NCI-H226 (cell line): ENCODE measurements at regions not wholly inside any gene's neighbourhood (a gene's known extent, or its start where the extent isn't known, plus 50 kb on each side); places are given as distances from the start of the nearest gene placed in this dataset.

Experiments used
- DNase-seq: peaks from one replicate; pipeline ENCODE4 v3.0.0-alpha.2; 2015

GRCh38 chr9:94159069-94159939, 75.0 kb downstream of the PTPDC1 start:
- DNase-seq: no peak

- no peak for DNase-seq
These were observed 76.6 kb downstream of the PTPDC1 start for GRCh38 chr9:94160594-94161501.

- no peak for DNase-seq
These were observed 77.4 kb downstream of the PTPDC1 start for GRCh38 chr9:94161673-94162072.

- DNase-seq: no peak
These were observed 80.7 kb downstream of the PTPDC1 start for GRCh38 chr9:94164806-94165549.

GRCh38 chr9:94165592-94166235, 81.5 kb downstream of the PTPDC1 start:
- DNase-seq: peak; percentile 97

GRCh38 chr9:94166236-94166975, 82.1 kb downstream of the PTPDC1 start:
- DNase-seq: peak; percentile 97

- no peak for DNase-seq
These were observed 82.7 kb downstream of the PTPDC1 start for GRCh38 chr9:94166976-94167346.

- DNase-seq: no peak
These were observed 83.2 kb downstream of the PTPDC1 start for GRCh38 chr9:94167376-94167890.

- no peak for DNase-seq
These were observed 84.1 kb downstream of the PTPDC1 start for GRCh38 chr9:94168203-94169000.

- DNase-seq: no peak
These were observed 85.7 kb downstream of the PTPDC1 start for GRCh38 chr9:94169968-94170367.

- no peak for DNase-seq
These were observed 85.5 kb upstream of the ZNF169 start for GRCh38 chr9:94173632-94174031.

- DNase-seq: no peak
These were observed 84.9 kb upstream of the ZNF169 start for GRCh38 chr9:94174164-94174563.

- DNase-seq: peak; percentile 45
These were observed 83.4 kb upstream of the ZNF169 start for GRCh38 chr9:94175669-94176068.

GRCh38 chr9:94176608-94177007, 82.5 kb upstream of the ZNF169 start:
- no peak for DNase-seq

- DNase-seq: no peak
These were observed 80.2 kb upstream of the ZNF169 start for GRCh38 chr9:94178927-94179326.

- DNase-seq: no peak
These were observed 77.5 kb upstream of the ZNF169 start for GRCh38 chr9:94181408-94182181.

- no peak for DNase-seq
These were observed 76.6 kb upstream of the ZNF169 start for GRCh38 chr9:94182532-94182931.

GRCh38 chr9:94183240-94183999, 75.7 kb upstream of the ZNF169 start:
- DNase-seq: no peak

GRCh38 chr9:94188246-94188645, 70.9 kb upstream of the ZNF169 start:
- no peak for DNase-seq
